ENCODE measurements at regions not wholly inside any gene's neighbourhood (a gene's known extent, or its start where the extent isn't known, plus 50 kb on each side); places are given as distances from the start of the nearest gene placed in this dataset.

DNA sequence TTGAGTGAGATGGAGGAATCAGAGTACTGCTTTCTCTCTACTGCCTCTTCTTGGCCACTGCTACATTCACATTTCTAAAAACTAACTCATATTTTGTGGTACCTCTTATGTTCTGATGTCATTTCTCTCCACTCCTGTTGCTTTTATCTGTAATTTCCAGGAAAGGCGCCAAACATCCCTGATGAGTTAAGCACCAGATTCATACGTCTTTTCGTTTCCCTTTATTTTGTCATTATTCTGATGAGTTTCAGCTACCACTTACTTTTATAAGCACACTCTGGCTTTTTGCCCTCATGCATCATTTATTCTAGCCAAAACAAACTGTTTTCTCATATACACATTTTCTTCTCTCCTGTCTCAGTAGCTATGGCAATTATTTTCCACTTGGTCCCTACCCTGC, 680.0 kb downstream of the RNF144B start:
- H2AFZ ChIP-seq (ENCODE audit: low read depth, low read length), result no peak overlapping the region
- BruUV-seq (replicated peaks), result no TSS peak
- no peaks in the 10 kb centered on the region for H3K79me2 ChIP-seq (ENCODE audit: control insufficient read depth, insufficient read depth, low read length)

GRCh38 chr6:19070520-19070919, 683.4 kb downstream of the RNF144B start:
- Histone ChIP-seq H3K36me3 (ENCODE audit: control insufficient read depth in 2 of 2, extremely low read depth in 1 of 2, insufficient read depth in 2 of 2, low read length in 2 of 2) (no peaks in the 10 kb centered on the region), H3K9me3 (replicated peaks; ENCODE audit: control insufficient read depth, insufficient read depth, low read length) (peaks cover 4% of the 10 kb centered on the region), H3K9me1 (replicated peaks; ENCODE audit: control insufficient read depth, extremely low read depth, insufficient read depth, low read length) (no peaks in the 10 kb centered on the region), H3K27ac (ENCODE audit: insufficient read depth, low read depth, low read length) (no peak overlapping the region), H3K4me2 (ENCODE audit: insufficient read depth, low read length) (no peak overlapping the region), H3K4me1 (ENCODE audit: control insufficient read depth, extremely low read depth, insufficient read depth, low read length) (no peaks in the 10 kb centered on the region), H3K9ac (replicated peaks; ENCODE audit: extremely low read depth, insufficient read depth, low read length) (no peak overlapping the region), H2AFZ (ENCODE audit: low read depth, low read length) (no peak overlapping the region), H3K27me3 (ENCODE audit: control insufficient read depth in 2 of 2, insufficient read depth in 2 of 2, low read length in 2 of 2) (no peaks in the 10 kb centered on the region), H4K20me1 (replicated peaks; ENCODE audit: control insufficient read depth, extremely low read depth, insufficient read depth, low read length) (no peaks in the 10 kb centered on the region), H3K4me3 (replicated peaks in 1 of 3; ENCODE audit: insufficient read depth in 1 of 3, low read depth in 1 of 3, low read length in 3 of 3) (no peak overlapping the region), H3K79me2 (ENCODE audit: control insufficient read depth, insufficient read depth, low read length) (no peaks in the 10 kb centered on the region)
- no peak for DNase-seq (ENCODE audit: low read depth, low spot score)
- intact Hi-C loops (cut with micrococcal nuclease), result no loop called here
- dilution Hi-C loops (cut with MboI; ENCODE audit: extremely low pct_ligation_motif_present, low sequenced_read_pairs), result no loop called here
- POLR2A ChIA-PET, result no interaction called here
- CTCF ChIA-PET, result no interaction called here
- no TSS peak for BruUV-seq (replicated peaks)
- TF ChIP-seq GATA2 (IDR thresholded peaks at IDR 0.05; ENCODE audit: insufficient read depth, insufficient read length, low read depth, low read length) (no peak), POLR2A (IDR thresholded peaks at IDR 0.05; ENCODE audit: low read depth, low read length) (no peak), POLR2AphosphoS5 (IDR thresholded peaks at IDR 0.05; ENCODE audit: insufficient read depth, low read depth, low read length) (no peak), EZH2 (IDR thresholded peaks at IDR 0.05; ENCODE audit: borderline replicate concordance, low read depth, low read length, severe bottlenecking) (no peak), FOS (IDR thresholded peaks at IDR 0.05; ENCODE audit: borderline replicate concordance, insufficient read depth, low read length) (no peak), MYC (IDR thresholded peaks at IDR 0.05; ENCODE audit: low read depth, low read length) (no peak), JUN (IDR thresholded peaks at IDR 0.05; ENCODE audit: borderline replicate concordance, insufficient read depth, insufficient read length, low read depth) (no peak)
- TF ChIP-seq, protein P1, sequence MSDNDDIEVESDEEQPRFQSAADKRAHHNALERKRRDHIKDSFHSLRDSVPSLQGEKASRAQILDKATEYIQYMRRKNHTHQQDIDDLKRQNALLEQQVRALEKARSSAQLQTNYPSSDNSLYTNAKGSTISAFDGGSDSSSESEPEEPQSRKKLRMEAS (IDR thresholded peaks at IDR 0.05; ENCODE audit: insufficient read depth, insufficient read length), result no peak
- TF ChIP-seq, protein P2, sequence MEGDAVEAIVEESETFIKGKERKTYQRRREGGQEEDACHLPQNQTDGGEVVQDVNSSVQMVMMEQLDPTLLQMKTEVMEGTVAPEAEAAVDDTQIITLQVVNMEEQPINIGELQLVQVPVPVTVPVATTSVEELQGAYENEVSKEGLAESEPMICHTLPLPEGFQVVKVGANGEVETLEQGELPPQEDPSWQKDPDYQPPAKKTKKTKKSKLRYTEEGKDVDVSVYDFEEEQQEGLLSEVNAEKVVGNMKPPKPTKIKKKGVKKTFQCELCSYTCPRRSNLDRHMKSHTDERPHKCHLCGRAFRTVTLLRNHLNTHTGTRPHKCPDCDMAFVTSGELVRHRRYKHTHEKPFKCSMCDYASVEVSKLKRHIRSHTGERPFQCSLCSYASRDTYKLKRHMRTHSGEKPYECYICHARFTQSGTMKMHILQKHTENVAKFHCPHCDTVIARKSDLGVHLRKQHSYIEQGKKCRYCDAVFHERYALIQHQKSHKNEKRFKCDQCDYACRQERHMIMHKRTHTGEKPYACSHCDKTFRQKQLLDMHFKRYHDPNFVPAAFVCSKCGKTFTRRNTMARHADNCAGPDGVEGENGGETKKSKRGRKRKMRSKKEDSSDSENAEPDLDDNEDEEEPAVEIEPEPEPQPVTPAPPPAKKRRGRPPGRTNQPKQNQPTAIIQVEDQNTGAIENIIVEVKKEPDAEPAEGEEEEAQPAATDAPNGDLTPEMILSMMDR (IDR thresholded peaks at IDR 0.05; ENCODE audit: extremely low read depth in 1 of 2, insufficient read depth in 1 of 2, low read depth in 1 of 2, low read length in 2 of 2), result no peak
- FAIRE-seq, result no peak

More for the DNA sequence above, 680.0 kb downstream of the RNF144B start:
- Histone ChIP-seq H3K4me3 (replicated peaks in 1 of 3; ENCODE audit: insufficient read depth in 1 of 3, low read depth in 1 of 3, low read length in 3 of 3) (no peak overlapping the region), H3K9me3 (replicated peaks; ENCODE audit: control insufficient read depth, insufficient read depth, low read length) (no peaks in the 10 kb centered on the region), H3K9ac (replicated peaks; ENCODE audit: extremely low read depth, insufficient read depth, low read length) (no peak overlapping the region), H3K9me1 (replicated peaks; ENCODE audit: control insufficient read depth, extremely low read depth, insufficient read depth, low read length) (no peaks in the 10 kb centered on the region), H3K4me1 (ENCODE audit: control insufficient read depth, extremely low read depth, insufficient read depth, low read length) (no peaks in the 10 kb centered on the region), H3K27ac (ENCODE audit: insufficient read depth, low read depth, low read length) (no peak overlapping the region), H3K36me3 (ENCODE audit: control insufficient read depth in 2 of 2, extremely low read depth in 1 of 2, insufficient read depth in 2 of 2, low read length in 2 of 2) (no peaks in the 10 kb centered on the region), H4K20me1 (replicated peaks; ENCODE audit: control insufficient read depth, extremely low read depth, insufficient read depth, low read length) (no peaks in the 10 kb centered on the region), H3K4me2 (ENCODE audit: insufficient read depth, low read length) (no peak overlapping the region), H3K27me3 (ENCODE audit: control insufficient read depth in 2 of 2, insufficient read depth in 2 of 2, low read length in 2 of 2) (no peaks in the 10 kb centered on the region)
- DNase-seq (ENCODE audit: low read depth, low spot score), result no peak
- intact Hi-C loops (cut with micrococcal nuclease) (no loop called here), dilution Hi-C loops (cut with MboI; ENCODE audit: extremely low pct_ligation_motif_present, low sequenced_read_pairs) (no loop called here)
- CTCF ChIA-PET, result no interaction called here
- TF ChIP-seq POLR2A (IDR thresholded peaks at IDR 0.05; ENCODE audit: low read depth, low read length) (no peak), MYC (IDR thresholded peaks at IDR 0.05; ENCODE audit: low read depth, low read length) (no peak), POLR2AphosphoS5 (IDR thresholded peaks at IDR 0.05; ENCODE audit: insufficient read depth, low read depth, low read length) (no peak), EZH2 (IDR thresholded peaks at IDR 0.05; ENCODE audit: borderline replicate concordance, low read depth, low read length, severe bottlenecking) (no peak), FOS (IDR thresholded peaks at IDR 0.05; ENCODE audit: borderline replicate concordance, insufficient read depth, low read length) (no peak)
- TF ChIP-seq, protein P2 (IDR thresholded peaks at IDR 0.05; ENCODE audit: extremely low read depth in 1 of 2, insufficient read depth in 1 of 2, low read depth in 1 of 2, low read length in 2 of 2), result no peak
- TF ChIP-seq, protein P1 (IDR thresholded peaks at IDR 0.05; ENCODE audit: insufficient read depth, insufficient read length), result no peak
- POLR2A ChIA-PET, result no interaction called here
- no peak for FAIRE-seq

Data from endothelial cell of umbilical vein (primary cell).